IPS-18c (cell line): ENCODE measurements at regions not wholly inside any gene's neighbourhood (a gene's known extent, or its start where the extent isn't known, plus 50 kb on each side); places are given as distances from the start of the nearest gene placed in this dataset.

Experiments used
- H3K4me3 ChIP-seq: 2 replicates; pipeline ENCODE4 v1.7.0; 2013; ENCODE audit warnings: low read depth, mild to moderate bottlenecking, low read length, moderate library complexity; ENCODE audit not compliant: insufficient read depth
- H3K9me3 ChIP-seq: one replicate; pipeline ENCODE4 v1.6.1; 2013; ENCODE audit warnings: mild to moderate bottlenecking, low read length, moderate library complexity; ENCODE audit not compliant: control insufficient read depth, insufficient read depth

GRCh38 chr5:54746346-54746745 lies 228.8 kb downstream of the SNX18 start:
- Histone ChIP-seq H3K4me3 (no peak overlapping the region), H3K9me3 (no peaks in the 10 kb centered on the region)

GRCh38 chr5:54745599-54745998 lies 228.0 kb downstream of the SNX18 start:
- no peaks in the 10 kb centered on the region for H3K9me3 ChIP-seq
- H3K4me3 ChIP-seq: no peak overlapping the region

GRCh38 chr5:54743997-54744788 lies 226.6 kb downstream of the SNX18 start:
- Histone ChIP-seq H3K9me3 (no peaks in the 10 kb centered on the region), H3K4me3 (no peak overlapping the region)

- Histone ChIP-seq H3K4me3 (no peak overlapping the region), H3K9me3 (no peaks in the 10 kb centered on the region)
These were observed 226.0 kb downstream of the SNX18 start for GRCh38 chr5:54743581-54743980.

- no peak overlapping the region for H3K4me3 ChIP-seq
- H3K9me3 ChIP-seq: no peaks in the 10 kb centered on the region
These were observed 224.9 kb downstream of the SNX18 start for GRCh38 chr5:54742417-54742891.

GRCh38 chr5:54741711-54742110 lies 224.2 kb downstream of the SNX18 start:
- no peaks in the 10 kb centered on the region for H3K9me3 ChIP-seq

GRCh38 chr5:54740141-54740540 lies 222.6 kb downstream of the SNX18 start:
- H3K4me3 ChIP-seq: no peak overlapping the region
- no peaks in the 10 kb centered on the region for H3K9me3 ChIP-seq

More at GRCh38 chr5:54741711-54742110, 224.2 kb downstream of the SNX18 start:
- no peak overlapping the region for H3K4me3 ChIP-seq

- no peaks in the 10 kb centered on the region for H3K9me3 ChIP-seq
- H3K4me3 ChIP-seq: no peak overlapping the region
These were observed 221.8 kb downstream of the SNX18 start for GRCh38 chr5:54739371-54739770.

GRCh38 chr5:54738973-54739367 lies 221.4 kb downstream of the SNX18 start:
- H3K4me3 ChIP-seq: no peak overlapping the region
- no peaks in the 10 kb centered on the region for H3K9me3 ChIP-seq

GRCh38 chr5:54738118-54738972 lies 220.8 kb downstream of the SNX18 start:
- Histone ChIP-seq H3K4me3 (no peak overlapping the region), H3K9me3 (no peaks in the 10 kb centered on the region)

- no peaks in the 10 kb centered on the region for H3K9me3 ChIP-seq
- no peak overlapping the region for H3K4me3 ChIP-seq
These were observed 218.6 kb downstream of the SNX18 start for GRCh38 chr5:54736003-54736797.

- H3K9me3 ChIP-seq: no peaks in the 10 kb centered on the region
- no peak overlapping the region for H3K4me3 ChIP-seq
These were observed 215.5 kb downstream of the SNX18 start for GRCh38 chr5:54733101-54733500.

- no peaks in the 10 kb centered on the region for H3K9me3 ChIP-seq
- no peak overlapping the region for H3K4me3 ChIP-seq
These were observed 214.5 kb downstream of the SNX18 start for GRCh38 chr5:54732108-54732507.

GRCh38 chr5:54728588-54728915 lies 211.0 kb downstream of the SNX18 start:
- Histone ChIP-seq H3K9me3 (no peaks in the 10 kb centered on the region), H3K4me3 (no peak overlapping the region)

GRCh38 chr5:54727874-54728587 lies 210.5 kb downstream of the SNX18 start:
- Histone ChIP-seq H3K9me3 (no peaks in the 10 kb centered on the region), H3K4me3 (no peak overlapping the region)

GRCh38 chr5:54725391-54726280 lies 208.1 kb downstream of the SNX18 start:
- Histone ChIP-seq H3K9me3 (no peaks in the 10 kb centered on the region), H3K4me3 (no peak overlapping the region)
